Activated T-helper 9 cell treated with anti-CD3 and anti-CD28 coated beads, Interleukin-2, amount 50 U/mL, for 16 hours (primary cell): ENCODE measurements at regions not wholly inside any gene's neighbourhood (a gene's known extent, or its start where the extent isn't known, plus 50 kb on each side); places are given as distances from the start of the nearest gene placed in this dataset.
"Not testable (repeated sequence)": the region's sequence is repeated elsewhere in the genome, so short reads cannot be mapped to it uniquely, and the experiment has no call there.

Experiments
- DNase-seq: peaks from one replicate; pipeline ENCODE4 v3.0.0-alpha.2; 2020; ENCODE audit warnings: low read depth

DNA sequence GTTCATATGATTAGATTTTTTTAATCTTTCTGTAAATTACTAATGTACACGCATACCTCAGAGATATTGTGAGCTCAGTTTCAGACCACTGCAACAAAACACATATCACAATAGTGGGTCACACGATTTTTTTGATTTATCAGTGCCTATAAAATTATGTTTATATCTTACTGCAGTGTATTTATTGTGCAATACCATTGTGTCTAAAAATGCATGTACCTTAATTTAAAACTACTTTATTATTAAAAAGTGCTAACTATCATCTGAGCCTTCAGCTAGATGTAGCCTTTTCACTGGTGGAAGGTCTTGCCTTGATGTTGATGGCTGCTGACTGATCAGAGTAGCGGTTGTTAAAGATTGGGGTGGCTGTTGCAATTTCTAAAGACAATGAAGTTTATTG, 918.8 kb upstream of the CHORDC1 start:
- no peak for DNase-seq

DNA sequence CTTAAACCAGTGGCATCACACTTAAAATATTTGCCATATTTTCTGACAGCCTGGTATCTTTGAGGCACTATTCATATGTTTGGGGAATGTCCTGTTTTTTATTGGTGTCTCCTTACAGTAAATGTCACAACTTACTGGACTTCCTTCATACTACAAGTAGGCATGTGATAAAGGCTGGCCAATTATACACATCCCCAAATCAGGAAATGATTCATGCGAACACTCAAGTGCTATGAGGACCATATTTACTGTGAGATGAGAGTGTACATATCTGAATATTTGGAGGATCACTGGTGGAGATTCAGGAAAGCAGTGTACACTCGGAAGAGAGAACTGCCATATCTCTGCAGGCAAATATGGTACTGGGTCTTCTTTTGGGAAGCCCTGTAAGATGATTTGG, 913.8 kb upstream of the CHORDC1 start:
- no peak for DNase-seq

DNA sequence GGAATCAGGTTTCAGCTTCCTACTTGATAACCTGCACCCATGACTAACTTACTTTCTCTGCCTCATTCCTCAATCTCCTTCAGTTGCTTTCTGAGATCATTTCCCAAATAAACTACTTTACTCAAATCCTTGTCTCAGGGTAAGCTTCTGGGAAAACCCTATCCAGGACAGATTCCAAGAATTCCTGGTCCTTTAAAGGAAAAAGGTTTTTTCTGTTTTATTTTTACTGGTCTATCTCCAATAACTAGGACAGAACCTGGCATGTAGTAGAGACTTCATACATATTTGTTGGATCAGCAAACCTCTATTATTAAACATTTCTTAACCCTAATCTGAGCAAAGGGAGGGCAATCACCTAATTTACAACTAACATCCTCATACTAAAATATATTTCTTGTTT, 910.5 kb upstream of the CHORDC1 start:
- no peak for DNase-seq

DNA sequence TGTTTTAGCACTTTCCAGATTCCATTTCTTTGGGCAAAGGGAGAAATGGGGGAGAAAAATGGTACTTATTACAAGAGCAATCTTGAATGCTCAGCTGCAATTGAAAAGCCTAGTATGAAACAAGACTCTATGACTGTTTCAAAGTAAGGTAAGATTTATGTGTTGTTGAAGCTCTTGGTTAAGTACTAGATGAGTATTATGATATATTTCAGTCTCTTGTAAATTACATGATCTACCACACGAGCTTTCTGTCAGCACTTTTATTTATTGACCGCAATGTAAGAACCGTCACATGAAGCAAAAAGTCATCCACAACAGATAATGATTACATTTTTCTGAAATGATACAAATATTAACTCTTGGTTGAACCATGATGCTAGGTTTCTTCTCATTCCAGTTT, 906.7 kb upstream of the CHORDC1 start:
- DNase-seq: no peak

DNA sequence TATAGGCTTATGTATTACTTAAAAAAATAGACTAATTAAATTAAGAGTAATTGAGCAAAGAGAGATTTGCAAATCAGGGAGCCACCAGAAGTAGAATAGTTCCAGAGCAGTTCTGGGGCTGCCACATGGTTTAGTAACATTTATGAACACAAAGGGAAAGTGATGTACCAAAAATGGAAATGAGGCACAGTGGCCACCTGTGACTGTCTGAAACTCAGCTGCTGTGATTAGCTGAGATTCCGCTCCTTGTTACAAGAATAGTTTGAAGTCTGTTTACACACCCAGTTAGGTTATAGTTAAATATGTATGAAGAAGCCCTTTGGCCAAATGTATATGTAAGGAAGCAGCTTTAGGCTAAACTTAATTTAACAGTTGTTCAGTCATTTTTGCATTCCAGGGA, 901.5 kb upstream of the CHORDC1 start:
- DNase-seq: no peak

DNA sequence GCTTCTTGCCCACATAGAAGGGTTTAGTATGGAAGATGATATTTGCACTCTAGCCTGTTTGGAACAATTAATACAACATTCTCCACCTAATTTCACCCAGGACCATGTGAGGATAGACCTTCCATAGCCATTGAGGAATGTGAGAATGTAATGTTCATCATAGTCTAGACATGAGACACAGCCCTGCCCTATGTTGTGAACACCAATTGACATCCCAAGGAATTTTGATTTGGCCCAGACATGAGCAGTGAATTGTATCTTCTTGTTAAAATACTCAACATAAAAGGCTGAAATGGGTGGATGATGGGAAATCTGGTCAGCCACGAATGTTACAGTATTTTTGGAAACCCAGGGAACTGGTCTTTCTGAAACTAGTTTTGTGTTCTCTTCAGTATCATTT, 892.3 kb upstream of the CHORDC1 start:
- DNase-seq: no peak

DNA sequence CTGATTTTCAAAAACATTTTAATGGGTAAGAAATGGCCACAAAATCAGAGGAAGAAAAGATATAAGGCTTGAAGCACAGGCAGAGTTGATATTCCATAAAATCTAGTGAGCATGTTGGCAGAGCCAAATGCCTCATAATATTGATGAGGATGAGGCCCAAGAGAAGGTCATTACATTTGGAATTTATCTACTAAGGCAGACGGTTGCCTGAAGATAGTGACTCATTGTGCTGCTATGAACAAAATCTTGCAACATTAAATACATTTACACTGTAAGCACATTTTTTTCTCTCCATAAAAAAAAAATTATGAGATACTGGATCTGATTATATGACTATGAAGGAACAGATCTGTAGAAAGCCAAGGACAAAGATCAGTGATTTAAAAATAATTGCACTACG, 881.4 kb upstream of the CHORDC1 start:
- DNase-seq: no peak

DNA sequence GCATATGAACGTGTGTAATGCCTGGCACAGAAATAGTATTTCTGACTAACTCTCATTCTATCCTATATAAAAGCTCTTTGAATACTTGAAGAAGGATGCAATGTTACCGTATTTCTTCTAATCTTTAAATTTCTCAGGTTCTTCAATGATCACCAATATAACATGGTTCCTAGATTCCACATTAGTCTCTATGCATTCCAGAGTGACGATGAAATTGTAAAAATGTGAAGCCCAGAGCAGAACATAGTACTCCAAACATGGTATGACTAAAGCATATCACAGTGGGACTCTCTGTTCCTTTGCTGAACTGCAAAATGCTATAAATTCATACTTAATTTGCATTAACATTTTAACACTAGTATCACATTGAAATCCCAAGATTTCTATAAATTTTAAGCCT, 877.6 kb upstream of the CHORDC1 start:
- DNase-seq: no peak

DNA sequence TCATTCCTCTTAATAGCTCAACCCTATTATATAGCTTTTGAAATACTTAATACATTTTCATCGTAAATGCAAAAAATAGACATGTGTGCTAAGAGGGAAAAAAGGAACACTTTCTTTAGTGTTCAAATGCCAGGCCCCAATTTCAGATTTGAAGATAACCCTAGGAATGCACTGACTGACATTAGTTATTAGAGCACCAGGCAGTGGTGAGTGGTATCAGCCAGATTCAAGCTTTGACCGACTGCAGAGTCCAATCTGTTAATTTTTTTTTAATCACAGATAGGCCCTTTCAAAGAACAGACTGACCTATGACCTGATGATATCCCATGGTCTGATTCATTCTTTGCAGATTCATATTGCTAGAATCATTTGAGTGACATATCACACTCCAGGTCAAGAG, 874.2 kb upstream of the CHORDC1 start:
- DNase-seq: no peak

DNA sequence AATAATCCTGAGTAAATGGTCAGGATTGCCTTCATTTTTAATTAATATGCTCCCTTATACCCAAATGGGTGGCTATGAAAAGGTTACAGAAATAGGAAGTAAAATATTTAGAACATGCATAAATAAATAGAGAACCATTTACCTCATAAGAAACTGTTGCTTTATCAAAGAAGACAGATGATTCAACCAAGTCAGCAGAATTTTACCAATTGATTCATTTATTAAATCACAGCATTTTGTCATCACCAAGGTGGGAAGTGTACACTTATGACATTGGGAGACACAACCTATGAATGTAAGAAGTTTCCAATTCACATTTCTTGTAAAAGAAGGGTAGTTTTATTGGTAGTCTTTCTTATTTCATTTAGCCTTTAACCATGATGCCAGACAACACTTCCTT, 870.3 kb upstream of the CHORDC1 start:
- no peak for DNase-seq

DNA sequence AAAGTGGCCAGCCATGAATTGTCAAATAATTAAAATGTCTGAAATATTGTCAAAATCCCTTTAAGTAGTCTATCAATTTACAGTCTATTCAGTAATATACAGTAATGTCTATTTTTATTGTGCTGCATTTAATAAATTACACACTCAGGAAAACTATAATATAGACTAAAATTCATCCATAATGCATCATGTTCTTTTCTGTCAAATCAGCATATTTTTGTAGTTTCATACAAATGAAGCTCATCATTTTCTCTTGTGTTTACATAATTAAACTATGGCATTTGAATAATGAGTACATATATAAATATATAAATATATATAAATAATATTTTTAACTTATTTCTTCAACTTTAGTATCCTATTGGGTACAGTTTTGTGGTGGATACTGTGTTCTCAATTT, 868.7 kb upstream of the CHORDC1 start:
- no peak for DNase-seq

DNA sequence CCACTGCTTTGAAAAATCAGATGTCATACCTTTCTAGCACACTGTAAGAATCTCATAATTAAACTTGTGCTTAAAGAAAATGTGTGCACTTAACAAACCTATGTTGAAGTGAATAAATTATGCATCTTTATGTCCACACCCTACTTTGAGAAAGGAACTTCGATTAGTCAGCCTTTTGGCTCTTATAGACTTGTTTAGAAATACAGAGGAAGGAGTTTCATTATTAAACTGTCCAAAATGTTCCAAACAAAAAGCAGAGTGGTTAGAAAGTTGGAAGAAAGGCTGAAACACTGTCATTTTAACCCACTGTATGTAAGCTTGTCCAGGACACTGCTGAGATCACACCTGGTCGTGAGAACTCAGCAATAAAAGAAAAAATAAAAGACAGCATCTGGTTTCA, 863.2 kb upstream of the CHORDC1 start:
- no peak for DNase-seq

DNA sequence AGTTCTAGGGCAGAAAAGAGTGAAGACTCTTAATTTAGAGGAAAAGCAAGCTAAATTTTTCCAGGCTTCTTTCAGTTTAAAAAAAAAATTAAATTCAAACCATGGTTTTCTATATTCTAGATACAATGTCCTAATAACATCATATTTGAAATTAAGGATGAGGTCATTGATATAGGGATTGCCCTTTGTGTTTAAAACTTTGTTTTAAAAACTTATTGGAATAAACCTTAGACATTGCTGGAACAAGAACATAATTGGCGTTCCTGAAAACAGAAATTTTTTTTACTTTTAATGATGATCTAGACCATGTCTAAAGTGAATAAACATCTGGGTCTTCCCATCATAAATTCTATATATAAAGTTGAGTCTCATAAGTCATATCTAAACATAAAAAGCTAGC, 859.4 kb upstream of the CHORDC1 start:
- DNase-seq: no peak

DNA sequence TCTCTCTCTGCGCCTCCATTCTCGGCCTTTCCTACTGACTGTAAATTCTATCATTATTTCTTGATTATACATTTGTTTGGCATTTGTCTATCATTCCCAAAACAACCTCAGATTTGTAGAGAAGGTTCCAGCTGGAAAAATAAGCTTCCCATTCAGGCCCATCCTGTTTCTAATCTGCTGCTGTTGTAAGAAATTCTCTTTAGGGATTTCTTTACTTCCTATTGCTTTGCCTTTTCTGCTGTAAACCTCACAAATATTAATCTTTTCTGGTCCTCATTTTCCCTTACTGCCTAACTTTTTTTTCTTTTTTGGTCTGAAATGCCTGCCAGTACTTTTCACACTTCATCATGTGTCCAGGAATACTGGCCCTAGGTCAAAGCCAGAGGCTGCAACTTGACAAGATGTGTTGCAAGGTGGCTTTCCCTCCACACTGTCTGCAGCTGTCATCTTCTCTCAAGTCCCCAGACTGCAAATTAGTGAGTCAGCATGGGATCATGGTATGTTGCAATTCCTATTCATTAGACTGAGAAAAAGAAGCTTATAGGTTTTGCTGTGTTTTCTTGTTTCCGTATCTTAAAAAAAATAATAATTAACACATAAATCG, 858.7 kb upstream of the CHORDC1 start:
- DNase-seq: no peak

DNA sequence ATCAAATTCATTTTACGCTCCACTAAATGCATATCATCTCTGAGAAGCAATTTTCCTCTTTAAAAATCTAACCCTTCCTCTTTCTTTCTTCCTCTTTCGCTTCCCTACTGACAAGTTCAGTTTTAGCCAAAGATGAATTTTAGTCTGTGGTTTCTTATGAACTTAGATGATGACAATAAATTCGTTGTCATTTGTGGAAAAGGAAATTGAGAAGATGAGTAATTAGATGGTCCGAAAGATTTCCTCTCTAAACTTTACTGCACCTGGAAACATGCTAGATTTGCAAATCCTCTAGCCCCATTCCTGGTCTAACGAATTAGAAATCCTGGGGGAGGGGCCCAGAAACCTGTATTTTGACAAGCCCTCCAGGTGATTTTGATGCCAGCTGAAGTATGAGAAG, 855.4 kb upstream of the CHORDC1 start:
- no peak for DNase-seq

DNA sequence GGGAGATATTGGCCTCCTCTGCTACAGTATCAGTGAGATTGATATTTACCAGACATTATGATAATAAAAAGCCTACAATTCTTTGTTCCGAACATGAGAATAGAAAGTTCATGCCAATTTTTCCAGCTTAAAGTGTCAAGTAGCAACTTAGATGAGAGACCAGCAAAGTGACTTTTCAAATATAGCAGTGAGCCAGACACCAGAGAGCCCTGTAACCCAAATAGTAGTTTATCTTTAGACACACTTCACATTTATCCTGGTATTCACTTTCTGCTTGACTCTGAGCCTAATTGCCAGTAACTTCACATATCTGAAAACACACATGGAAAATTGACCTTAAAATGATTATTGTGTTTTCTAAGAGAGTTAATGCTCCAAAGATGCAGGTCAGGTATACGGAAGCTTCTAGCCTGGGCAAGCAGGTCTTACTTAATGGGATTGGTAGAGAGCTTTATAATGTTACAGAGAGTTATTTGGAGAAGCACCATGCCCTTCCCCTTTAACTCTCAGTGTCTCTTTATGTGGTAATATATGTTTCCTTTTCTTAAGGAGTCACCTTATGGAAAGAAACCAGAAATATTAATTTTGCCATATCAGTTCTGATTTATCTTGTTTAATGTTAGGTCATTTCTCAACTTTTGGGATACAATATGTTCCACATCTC, 852.3 kb upstream of the CHORDC1 start:
- no peak for DNase-seq

DNA sequence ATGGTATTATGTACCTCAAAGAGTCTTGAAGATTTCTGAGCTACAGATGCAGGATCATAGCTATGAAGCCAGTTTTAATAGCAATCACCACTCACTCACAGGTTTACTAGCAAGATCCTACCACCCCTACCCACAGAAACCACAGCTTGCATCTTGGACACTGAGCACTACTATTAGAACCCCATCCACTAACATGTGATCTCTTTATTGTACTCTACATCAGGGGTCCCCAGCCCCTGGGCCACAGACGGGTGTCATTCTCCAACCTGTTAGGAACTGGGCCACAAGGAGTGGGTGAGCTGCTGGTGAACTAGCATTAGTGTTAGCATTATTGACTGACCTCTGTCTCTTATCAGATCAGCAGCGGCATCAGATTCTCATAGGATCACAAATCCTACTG, 844.8 kb upstream of the CHORDC1 start:
- no peak for DNase-seq

DNA sequence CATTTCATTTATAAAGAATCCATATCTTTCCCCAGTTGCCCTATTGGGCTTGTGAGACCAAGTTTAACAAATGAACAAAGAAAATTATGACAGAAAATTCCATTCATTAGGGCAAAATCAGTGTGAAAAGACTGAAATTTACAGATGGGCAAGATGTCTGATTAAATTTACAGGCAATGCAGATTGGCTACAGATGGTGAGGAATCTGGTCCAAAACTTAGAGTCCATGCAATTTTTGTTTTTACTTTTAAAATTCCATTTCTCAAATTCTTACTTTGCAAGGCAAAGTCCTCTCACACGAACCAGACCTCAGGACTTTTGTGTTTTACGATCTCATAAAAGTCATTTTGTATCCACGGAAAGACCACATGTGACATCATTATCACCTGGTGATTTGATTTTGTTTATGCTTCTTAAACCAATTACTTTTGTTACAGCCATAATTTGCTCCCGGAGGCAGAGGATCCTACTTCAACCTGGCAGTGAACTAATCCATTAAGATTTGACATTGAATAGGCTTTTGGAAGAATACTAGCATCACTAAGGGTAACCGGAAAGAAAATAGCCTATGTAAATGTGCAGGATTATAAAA, 843.7 kb upstream of the CHORDC1 start:
- no peak for DNase-seq

DNA sequence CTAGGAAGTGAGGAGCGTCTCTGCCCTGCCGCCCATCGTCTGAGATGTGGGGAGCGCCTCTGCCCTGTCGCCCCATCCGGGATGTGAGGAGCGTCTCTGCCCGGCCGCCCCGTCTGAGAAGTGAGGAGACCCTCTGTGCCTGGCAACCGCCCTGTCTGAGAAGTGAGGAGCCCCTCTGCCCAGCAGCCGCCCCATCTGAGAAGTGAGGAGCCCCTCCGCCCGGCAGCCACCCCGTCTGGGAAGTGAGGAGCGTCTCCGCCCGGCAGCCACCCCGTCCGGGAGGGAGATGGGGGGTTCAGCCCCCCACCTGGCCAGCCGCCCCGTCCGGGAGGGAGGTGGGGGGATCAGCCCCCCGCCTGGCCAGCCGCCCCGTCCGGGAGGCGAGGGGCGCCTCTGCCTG, 840.5 kb upstream of the CHORDC1 start:
- DNase-seq: not testable (repeated sequence)

DNA sequence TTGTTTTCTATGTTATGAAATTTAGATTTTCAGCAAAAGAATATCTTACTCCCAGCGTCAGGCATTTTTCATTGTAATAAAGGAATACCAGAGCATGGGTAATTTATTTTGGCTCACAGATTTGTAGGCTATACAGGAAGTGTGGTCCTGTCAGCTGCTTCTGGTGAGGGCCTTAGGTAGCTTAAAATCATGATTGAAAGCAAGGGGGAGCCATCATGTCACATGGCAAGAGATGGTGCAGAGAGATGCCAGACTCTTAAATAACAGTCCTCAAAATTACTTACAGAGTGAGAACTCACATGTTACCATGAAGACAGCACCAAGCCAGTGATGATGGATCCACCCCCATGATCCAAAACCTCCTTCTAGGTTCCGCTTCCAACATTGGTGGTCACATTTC, 825.0 kb upstream of the CHORDC1 start:
- no peak for DNase-seq

DNA sequence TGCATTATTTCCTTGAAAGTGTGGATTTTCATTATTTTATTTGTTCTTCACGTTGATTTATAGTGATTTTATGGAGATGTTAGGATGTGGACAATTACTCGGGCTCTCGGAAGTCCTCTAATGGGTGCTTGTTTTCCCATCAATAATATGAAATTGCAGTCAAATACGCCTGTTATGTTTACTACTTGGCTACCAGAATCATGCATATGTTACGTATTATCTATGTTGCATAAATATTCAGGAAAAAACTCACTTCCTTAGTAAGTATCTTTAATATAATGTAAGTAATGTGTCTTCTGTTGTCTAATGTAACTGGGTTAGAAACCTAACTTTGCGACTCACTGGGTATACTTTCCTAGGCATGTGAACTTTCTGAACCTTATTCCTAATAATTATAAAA, 823.4 kb upstream of the CHORDC1 start:
- DNase-seq: no peak

DNA sequence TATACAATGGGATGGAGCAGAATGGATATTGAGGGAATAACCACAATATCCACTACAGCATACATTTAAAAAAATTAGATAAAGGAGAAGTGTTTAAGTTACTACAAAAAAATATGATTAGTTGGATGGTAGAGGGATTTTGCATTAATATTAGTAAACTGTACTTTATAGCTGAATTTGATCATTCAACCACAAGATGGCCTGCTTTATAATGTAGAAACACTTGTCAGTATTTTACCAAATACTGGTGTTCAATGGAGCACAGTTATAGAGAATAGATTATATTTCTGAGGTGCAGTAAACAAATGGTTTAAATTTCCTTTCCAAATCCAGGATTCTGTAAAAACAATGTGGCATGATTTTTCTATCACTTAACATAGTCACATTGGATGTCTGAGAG, 818.8 kb upstream of the CHORDC1 start:
- no peak for DNase-seq

DNA sequence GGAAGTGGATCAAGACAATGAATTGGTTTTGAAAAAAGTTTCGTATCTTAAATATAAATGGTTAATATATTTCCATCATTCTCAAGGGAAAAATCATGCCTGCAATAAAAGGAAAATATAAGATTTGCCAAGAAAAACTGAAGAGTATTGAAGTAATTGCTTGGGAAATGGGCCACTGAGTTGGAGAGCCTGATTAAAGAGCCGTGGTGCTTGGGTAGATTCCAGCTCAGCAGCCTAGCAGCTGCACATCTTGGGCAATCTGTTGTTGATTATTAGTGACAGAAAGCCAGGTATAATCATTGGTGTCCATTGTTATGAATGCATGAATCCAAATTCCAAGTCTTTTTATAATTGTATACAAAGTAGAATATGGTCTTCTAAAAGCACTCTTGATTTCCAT, 800.9 kb upstream of the CHORDC1 start:
- no peak for DNase-seq

DNA sequence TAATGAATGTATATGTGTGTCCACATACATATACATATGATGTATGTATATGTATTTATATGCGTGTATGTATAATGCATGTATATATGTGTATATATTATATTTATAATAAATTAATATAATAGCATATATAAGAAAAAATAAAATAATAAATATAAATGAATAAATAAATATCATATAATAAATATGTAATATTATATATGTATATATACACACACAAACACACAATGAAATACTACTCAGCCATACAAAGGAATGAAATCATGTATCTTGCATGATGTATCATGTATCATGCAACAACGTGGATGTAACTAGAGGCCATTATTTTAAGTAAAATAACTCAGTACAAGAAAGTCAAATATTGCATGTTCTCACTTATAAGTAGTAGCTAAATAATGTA, 788.7 kb upstream of the CHORDC1 start:
- no peak for DNase-seq
